UCSD-AML1 (cell line): ENCODE measurements at regions not wholly inside any gene's neighbourhood (a gene's known extent, or its start where the extent isn't known, plus 50 kb on each side); places are given as distances from the start of the nearest gene placed in this dataset.
"Not testable (repeated sequence)": the region's sequence is repeated elsewhere in the genome, so short reads cannot be mapped to it uniquely, and the experiment has no call there.

Experiments used
- DNase-seq: peaks from one replicate; lab custom pipeline; 2025; ENCODE audit not compliant: unreplicated experiment; lab: John Stamatoyannopoulos, UW

DNA sequence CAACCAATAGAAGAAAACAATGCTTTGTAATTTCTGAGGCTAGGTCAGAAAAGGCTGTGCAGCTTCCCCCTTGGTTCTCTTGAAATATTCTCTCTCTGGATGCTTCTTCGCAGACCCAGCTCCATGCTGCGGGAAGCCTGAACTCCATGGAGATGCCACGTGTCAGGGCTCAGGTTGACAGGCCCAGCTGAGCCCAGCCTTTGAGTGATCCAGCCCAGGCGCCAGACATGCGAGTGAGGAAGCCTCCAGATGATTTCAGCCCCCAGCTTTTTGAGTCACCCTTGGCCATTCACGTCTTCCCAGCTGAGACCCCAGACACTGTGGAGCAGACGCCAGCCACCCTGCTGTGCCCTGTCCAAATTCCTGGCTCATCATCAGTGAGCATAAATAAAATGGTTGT lies 378.4 kb upstream of the NRP1 start:
- DNase-seq, result no peak

DNA sequence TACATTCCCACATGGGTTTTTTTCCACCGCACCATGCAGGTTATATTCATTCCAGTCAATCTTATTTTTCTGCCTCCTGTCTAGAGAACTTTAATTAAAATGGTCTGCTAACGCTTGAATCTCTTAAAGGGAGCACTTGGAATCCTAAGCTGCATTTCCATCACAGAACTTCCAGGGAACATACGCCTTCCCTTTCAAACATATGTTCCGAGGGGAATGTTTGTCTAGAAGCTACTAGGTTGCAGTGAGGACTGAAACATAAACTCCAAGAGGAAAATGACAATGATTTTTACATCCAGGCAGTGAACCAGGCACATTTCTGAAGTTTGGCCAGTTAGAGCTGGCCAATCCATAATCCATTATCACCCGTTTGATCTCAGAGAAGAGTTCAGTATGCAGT lies 375.5 kb upstream of the NRP1 start:
- no peak for DNase-seq

DNA sequence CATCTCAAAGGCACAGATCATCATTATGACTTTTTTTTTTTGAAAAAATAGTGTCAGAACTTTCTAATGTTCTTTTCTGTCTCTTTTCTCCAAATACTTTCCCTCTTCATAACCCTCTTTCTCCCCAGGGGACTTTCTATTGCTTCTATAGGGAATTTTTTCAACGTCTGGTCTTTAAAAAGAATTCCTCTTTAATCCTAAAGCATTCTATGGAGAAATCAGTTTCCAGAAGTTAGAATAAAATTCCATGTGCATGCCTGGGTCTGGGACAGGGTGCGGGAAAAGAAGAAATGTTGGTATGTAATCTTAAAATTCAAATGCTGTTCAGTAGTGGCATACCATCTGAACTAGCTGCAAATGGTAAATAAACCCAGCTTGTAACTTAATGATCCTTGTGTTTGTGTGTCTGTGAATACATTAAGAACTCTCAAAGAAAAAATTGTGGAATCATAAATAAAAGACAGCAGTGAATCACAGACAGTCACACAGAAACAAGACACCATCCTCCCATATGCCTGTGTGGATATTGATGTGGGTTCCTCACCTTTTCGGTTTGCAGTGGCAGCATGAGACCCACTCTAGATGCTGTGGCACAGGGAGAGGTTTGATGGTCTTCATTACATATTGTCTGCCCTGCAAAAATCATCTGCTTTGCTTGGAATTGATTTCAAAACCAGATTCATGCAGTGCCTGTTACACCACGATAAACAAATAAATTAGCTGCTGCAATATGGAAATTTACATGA lies 374.7 kb upstream of the NRP1 start:
- DNase-seq, result no peak

DNA sequence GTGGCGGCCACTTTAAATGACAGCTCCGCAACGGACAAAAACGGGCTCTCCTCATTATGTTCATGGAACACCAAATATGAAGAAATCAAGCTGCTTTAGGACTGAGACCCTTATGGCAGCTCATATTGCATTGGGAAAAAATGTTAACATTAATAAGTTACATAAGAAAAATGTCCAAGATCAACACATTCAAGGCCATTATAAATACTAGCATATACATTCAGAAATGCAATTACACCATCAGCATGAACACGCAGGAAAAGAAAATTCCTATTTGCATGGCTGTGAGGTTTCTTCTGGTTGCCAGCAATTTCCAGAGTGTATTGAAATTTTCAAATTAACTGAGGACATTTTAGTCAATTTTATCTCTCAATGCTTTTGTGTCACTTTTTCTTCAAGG lies 374.1 kb upstream of the NRP1 start:
- DNase-seq, result no peak

DNA sequence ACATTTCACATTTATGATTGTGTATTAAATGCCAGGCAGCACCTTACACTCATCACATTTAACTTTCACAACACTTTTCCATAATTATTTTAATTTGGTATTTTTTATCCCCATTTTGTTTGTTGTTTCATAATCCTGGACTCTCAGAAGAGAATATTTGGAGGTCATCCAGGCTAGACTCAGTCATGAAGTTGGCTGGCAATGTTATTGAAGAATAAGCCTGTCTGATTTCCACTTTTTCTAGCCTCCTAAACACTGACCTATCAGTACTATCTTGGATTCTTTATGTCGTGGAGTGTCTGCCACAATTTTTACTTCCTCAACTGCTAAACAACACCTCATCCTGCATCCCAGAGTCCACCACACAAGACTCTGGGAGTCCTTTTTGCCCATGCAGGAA lies 372.3 kb upstream of the NRP1 start:
- no peak for DNase-seq

DNA sequence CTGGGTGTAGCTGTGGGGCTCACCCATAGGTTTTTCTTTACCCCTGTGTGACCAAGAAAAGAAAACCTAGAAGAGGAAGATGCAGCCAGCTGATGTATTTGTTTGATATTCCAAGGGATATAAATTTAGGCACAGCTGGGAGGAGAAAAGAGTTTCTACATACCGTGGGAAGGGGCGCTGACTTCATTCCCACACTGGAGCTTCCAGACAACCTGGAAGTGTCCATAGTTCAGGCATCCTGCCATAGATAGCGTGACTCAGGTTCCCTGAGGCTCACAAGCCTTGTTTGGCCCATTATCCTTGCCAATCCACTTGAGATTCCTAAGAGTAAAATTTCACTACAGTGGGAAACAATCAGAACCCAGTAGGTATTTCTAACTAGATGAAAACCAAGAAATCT lies 371.7 kb upstream of the NRP1 start:
- DNase-seq, result no peak

DNA sequence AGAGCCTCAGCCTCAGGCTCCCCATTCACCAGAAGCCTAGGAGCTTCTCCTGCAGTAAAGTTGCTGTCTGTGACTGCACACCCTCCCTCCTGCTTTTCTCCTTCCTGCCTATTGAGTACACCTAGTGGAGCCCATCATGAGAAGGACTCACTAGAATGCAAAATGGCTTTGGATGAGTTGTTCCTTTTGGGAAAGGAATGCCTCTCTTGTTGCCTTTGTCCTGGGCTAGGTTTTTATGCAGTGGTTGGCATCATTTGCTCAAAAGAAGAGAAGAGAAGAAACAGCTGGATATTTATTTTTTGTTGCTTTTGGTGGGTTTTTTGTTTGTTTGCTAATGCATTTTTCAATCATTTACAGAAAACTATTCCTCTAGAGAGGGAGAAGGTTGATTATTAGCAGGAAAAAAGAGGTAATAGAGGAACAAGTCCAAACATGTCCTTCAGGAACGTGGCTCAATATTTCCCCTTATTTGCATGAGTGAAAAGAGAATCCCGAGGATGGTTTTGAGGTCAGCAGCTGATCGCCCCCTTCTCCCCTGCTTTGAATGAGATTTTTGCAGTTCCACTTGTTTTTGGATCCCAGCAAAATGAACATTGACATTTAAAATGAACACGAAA lies 369.9 kb upstream of the NRP1 start:
- DNase-seq, result no peak

DNA sequence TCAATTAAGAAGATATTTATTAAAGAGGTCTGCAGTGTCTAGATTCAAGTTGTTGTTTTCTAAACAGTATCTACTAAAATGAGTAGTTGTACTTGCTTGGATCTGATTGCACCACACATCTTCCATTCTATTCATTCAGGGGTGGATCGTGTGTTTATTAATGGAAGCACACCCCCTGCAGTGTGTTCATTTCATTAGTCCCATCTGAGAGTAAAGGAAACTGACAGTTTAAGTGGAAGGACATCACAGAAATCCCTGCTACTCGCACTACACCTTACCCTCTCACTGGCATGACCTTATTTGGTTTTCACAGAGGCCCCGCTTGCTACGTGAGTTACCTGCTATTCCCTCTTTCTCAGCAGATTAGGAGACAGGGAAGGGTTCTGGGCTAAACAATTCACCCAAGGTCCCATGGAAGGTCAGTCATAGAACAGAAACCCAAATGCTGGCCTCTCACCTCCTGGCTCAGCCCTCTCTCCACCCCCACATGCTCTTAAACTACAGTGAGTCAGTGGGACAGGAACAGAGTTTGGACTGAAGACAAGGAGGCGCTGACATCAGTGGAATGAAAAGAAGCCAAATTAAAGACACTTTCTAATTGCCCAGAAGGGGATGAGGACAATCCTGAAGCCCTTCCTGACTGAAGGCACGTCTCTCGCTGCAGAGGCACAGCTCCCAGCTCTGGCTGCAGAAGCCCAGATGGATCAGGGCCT lies 369.2 kb upstream of the NRP1 start:
- no peak for DNase-seq

DNA sequence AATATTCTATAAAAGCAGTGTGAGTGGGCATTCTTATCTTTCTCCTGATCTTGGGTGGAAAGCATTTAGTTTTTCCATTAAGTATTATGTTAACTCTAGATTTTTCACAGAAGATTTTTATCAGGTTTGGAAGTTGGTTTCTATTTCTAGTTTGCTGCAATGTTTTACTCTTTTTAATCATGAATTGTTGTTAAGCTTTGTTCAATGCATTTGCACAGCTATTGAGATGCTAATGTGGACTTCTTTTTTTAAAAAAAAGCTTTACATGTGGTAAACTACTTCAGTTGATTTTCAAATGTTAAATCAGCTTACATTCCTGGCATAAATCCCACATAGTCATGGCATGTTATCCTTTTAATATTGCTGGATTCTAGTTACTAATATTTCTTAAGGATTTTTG lies 363.6 kb upstream of the NRP1 start:
- DNase-seq, result no peak

DNA sequence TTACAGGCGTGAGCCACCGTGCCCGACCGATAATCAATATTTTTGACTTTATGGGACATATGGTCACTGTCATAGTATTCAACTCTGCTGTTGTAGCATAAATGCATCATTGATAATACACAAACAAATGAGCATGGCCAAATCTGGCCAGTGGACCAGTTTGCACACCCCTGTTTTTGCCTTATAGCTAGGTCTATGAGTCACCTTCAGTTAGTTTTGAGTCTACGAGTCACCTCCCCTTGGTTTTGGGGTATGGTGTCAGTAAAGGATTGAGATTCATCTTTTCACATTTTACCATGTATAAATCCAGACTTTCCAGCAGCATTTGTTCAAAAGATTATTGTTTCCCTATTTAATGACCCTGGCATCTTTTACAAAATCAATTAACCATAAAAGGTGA lies 362.5 kb upstream of the NRP1 start:
- DNase-seq, result no peak

DNA sequence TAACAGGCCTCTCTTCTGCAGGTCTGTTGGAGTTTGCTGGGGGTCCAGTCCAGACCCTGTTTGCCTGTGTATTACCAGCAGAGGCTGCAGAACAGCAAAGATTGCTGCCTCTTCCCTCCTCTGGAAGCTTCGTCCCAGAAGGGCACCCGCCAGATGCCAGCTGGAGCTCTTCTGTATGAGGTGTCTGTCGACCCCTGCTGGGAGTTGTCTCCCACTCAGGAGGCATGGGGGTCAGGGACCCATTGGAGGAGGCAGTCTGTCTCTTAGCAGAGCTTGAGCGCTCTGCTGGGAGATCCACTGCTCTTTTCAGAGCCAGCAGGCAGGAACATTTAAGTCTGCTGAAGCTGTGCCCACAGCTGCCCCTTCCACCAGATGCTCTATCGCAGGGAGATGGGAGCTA lies 361.1 kb upstream of the NRP1 start:
- no peak for DNase-seq

DNA sequence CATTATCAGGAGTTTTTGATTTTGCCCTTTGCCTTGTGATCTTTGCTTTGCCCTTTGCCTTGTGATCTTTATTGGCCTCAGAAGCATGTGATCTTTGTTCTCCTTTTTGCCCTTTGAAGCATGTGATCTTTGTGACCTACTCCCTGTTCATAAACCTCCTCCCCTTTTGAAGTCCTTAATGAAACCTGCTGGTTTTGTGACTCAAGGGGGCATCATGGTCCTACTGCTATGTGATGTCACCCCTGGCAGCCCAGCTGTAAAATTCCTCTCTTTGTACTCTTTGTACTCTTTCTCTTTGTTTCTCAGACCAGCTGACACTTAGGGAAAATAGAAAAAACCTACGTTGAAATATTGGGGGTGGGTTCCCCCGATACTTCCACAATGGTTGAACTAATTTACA lies 356.1 kb upstream of the NRP1 start:
- DNase-seq, result not testable (repeated sequence)

DNA sequence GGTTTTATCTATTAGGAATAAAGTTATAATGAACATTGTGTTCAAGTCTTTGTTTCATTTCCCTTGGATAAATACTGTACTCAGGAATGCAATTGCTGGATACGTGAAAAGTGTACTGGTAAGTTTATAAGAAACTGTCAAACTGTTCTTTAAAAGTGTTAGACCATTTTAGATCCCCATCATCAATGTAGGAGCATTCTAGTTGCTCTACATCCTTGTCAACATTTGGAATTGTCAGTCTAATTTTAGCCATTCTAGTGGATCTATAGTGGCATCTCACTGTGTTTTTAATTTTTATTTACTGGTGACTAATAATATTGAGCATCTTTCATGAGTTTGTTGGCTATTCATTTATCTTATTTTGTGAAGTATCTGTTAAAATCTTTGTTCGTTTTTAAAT lies 354.0 kb upstream of the NRP1 start:
- DNase-seq, result no peak

DNA sequence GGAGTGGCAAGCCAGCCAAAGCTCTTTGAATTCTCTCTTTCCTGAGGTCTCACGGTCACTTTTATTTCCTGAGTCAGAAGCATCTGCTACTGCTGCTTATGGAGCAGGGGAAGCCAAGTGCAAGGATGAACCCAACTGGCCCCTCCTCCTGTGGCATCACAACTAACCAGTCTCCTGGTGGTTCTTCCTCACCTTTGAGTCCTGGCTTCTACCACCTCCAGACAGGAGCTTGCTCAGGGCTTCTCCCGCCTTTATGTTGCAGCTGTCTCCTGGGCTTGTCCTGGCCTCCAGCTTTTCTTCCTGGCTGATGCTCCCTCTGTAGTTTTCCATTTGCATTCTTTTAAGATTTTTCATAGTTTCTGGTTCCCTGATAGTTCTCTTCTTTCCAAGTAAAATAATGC lies 349.7 kb upstream of the NRP1 start:
- DNase-seq, result no peak

DNA sequence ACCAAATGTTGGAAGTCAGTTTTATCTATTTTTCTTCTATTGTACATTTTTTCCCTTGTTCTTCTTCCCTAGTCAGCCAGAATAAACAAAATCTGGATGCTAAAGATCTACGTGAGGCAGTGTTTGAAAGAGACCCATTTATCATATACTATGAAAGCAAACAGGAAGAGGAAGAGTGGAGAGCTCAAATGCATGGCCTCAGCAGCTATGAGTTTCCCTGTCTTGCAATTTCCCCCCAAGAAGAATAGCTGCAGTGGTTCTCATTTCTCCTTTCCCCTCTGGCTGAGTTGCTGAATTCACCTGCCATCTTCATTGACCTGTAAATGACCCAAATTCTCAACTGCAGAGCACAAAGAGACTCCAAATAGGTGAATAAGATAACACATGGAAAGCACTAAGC lies 347.1 kb upstream of the NRP1 start:
- DNase-seq, result no peak

DNA sequence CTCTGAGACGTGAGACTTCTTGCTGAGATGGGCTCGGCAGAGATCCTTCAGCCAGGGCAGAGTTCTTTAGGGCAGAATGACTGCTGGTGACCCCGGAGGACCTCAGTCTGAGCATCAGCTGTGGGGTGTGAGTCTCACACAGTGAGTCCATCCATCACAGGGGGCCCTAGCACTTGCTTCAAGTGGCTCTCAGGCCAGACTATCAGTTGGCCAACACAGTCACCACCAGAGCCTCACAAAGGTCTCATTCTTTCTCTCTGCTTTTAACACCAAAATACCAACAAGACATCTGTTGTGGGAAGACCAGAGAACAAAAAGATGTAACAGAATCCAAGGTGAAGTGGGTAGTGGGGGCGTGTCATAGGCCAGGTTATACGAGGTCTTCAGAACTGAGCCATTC lies 345.6 kb upstream of the NRP1 start:
- DNase-seq, result no peak

DNA sequence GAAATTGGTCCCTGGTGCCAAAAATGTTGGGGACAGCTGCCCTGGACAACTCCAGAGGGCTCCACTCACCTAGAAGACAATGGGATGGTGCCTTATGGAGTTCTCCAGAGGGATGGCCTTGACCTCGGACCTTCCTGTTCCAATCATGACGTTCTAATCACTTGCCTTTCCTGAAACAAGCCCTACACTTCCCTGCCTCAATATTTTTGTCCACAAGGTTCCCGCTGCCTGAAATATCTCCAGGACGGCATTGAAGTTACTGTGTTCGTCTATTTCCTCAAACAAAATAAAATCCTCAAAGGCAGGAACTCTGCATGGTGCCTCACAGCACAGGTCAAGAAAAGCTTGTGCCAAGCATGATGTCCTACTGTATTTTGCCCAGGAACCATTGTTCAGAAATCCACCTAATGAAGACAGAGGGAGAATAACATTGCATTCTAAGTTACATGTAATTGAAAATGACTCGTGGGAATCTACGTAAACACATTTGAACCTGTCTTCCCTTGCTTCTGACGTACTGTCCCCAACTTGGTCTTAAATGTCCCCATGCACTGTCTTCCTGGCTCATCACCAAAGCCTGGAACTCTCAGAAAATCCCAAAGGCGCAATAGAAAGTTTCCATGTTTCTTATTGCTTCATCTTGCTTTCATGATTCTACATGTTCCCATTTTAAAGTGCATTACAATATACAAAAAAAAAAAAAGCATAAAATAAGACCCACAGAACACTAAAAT lies 342.3 kb upstream of the NRP1 start:
- DNase-seq, result no peak

DNA sequence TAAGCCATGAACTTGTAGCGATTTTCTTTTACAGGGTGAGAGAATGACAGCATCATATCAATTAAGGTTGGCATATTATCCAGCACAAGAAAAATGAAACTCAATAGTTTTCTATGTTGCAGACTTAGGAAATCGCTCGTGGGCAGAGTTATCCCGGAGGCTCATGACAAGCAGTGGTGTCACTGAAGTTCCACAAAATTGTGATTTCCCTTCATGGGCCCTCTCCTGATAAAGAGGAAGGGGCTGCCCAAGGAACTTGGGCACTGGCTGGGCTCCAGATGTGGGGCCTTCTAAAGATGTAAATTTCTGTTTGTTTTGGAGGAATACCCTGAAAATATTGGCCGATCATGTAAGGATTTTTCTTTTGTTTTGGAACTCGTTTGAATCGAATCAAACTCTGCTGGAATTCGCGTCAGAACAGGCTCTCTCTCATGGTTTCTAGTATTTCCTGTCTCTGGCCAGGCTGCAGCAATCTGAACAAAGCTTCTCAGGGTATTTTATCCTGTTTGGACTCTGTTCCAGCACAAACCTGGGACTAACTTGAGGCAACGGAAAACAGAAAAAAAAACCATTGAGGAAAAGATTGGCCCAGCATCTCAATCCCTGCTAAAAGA lies 340.6 kb upstream of the NRP1 start:
- no peak for DNase-seq

DNA sequence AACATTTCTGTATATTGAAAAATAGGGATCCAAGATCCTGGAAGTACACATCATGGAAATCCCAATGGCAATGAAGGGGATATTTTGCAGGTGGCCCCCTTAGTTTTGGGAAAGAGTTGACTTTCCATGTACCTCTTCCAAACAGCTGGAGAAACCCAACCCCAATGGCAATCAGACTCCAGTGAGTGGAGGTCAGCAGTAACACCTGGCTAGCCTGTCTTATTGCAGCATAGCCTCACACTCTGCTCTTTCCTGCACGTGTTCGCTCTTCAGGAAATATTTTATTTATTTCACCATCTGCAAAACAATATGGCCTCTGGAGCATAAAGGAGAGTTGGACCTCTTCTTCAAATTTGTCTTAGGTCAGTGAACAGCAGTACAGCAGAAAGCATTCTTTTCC lies 340.0 kb upstream of the NRP1 start:
- no peak for DNase-seq

DNA sequence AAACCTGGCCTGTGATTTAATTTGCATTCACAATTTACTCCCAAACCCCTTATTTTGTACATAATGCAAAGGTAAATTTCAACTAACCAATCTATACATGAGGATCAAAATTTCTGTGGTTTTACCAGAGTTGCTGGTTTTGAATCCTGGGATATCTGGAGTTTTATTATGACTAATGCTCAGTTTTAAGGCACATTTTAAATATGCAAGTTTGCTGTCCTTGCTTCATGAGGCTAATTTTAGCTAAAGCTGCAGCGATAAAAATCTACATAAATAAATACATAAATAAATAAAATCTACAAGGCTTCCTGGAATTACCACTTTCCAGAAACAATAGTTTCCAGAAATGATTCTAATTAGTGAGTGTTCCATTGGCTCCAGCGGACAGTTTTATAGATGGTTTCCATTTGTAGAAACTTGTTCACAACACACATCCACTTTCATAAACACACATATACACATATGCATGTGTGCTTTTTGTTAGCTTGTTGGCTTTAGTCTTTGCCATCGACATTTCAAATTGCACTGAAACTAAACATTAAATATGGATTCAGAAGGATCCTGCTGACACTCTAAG lies 339.5 kb upstream of the NRP1 start:
- no peak for DNase-seq

DNA sequence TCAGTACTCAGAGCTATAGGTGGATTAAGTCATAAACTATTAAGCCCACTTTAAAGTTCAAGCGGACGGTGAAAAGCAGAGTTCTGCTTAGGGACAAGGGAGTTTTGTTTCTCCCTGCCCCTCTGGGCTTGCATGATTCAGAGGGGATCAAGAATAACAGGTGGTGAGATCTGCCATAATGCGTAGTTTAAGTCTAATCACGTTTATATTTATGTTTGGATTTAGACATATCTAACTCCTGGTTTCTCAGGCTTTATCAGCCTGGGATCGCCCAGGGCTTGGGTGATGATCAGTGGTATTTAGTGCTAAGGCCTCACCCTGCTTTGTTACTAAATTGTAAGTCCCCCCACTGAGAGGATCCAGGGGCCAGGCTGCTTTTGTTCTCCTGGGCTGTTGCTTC lies 335.4 kb upstream of the NRP1 start:
- no peak for DNase-seq
